Astrocyte (in vitro differentiated cells and primary cell): ENCODE measurements at regions not wholly inside any gene's neighbourhood (a gene's known extent, or its start where the extent isn't known, plus 50 kb on each side); places are given as distances from the start of the nearest gene placed in this dataset.

ENCODE experiments used
- CTCF ChIP-seq: IDR thresholded peaks from 2 replicates; pipeline ENCODE4 v1.5.1; 2011; ENCODE audit warnings: low read depth, mild to moderate bottlenecking, inconsistent platforms, low read length, moderate library complexity; ENCODE audit not compliant: insufficient read depth
- EZH2 ChIP-seq: IDR thresholded peaks from 2 replicates; pipeline ENCODE4 v1.6.1; 2012; ENCODE audit warnings: mild to moderate bottlenecking, low read length, inconsistent platforms; ENCODE audit not compliant: insufficient read depth

- TF ChIP-seq CTCF, result no peak
- TF ChIP-seq EZH2, result no peak
Measured at GRCh38 chr10:110444004-110444337, 53.7 kb upstream of the DUSP5 start.
